Mammary epithelial cell (primary cell): ENCODE measurements at regions not wholly inside any gene's neighbourhood (a gene's known extent, or its start where the extent isn't known, plus 50 kb on each side); places are given as distances from the start of the nearest gene placed in this dataset.

Experiments
- CTCF ChIP-seq, 2 donors: IDR thresholded peaks in 1 of 2; conservative IDR thresholded peaks in 1 of 2; 2 replicates each; pipeline ENCODE4 v1.5.1; 2011 to 2012; ENCODE audit warnings: inconsistent platforms in 2 of 2, low read length in 2 of 2, mild to moderate bottlenecking in 2 of 2, control low read depth in 1 of 2, low read depth in 1 of 2; ENCODE audit not compliant: insufficient read depth in 1 of 2; ENCODE audit errors: extremely low read depth in 1 of 2
- EZH2 ChIP-seq: IDR thresholded peaks from 2 replicates; pipeline ENCODE4 v1.6.1; 2012; ENCODE audit warnings: low read length, inconsistent platforms, borderline replicate concordance

DNA sequence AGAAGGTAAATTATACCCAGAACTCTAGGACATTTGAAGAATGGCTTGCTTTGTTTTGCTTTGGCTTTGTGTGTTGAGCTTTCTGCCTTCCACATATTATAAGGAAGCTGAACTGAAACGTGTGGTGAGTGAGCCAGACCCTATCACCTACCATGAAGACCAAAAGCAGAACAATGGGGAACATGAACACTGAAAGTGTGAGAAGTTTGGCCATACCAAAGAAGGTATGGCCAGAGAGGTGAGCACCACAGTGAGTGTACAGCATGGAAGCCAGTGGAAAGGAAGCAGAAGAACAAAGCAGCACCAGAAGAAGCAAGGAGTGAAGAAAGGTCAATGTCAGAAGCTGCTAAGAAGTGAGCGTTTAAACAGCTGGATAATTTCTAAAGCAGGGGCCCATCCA, 59.7 kb upstream of the CCDC71L start:
- TF ChIP-seq CTCF (conservative IDR thresholded peaks at IDR 0.05 in 1 of 2, IDR thresholded peaks at IDR 0.05 in 1 of 2; ENCODE audit: extremely low read depth in 1 of 2, insufficient read depth in 1 of 2, low read depth in 1 of 2, low read length in 2 of 2), result no peak
- no peak for TF ChIP-seq EZH2
